Mesothelial cell of epicardium (in vitro differentiated cells): ENCODE measurements at regions not wholly inside any gene's neighbourhood (a gene's known extent, or its start where the extent isn't known, plus 50 kb on each side); places are given as distances from the start of the nearest gene placed in this dataset.
"Not testable (repeated sequence)": the region's sequence is repeated elsewhere in the genome, so short reads cannot be mapped to it uniquely, and the experiment has no call there.

Experiments
- DNase-seq, 2 experiments: peaks; one replicate each; pipeline ENCODE4 v3.0.0; 2021; ENCODE audit warnings: low spot score in 2 of 2; ENCODE audit not compliant: unreplicated experiment in 2 of 2
- H3K27ac Mint-ChIP-seq: 2 replicates; pipeline ENCODE4 v1.8.0; 2021; ENCODE audit warnings: mixed read lengths
- H3K27me3 Mint-ChIP-seq: 2 replicates; pipeline ENCODE4 v1.8.0; 2021; ENCODE audit warnings: low read depth, mixed read lengths
- H3K36me3 Mint-ChIP-seq: 2 replicates; pipeline ENCODE4 v1.8.0; 2021; ENCODE audit warnings: mixed read lengths
- H3K4me1 Mint-ChIP-seq: 2 replicates; pipeline ENCODE4 v1.8.0; 2021; ENCODE audit warnings: mixed read lengths
- H3K4me3 Mint-ChIP-seq: 2 replicates; pipeline ENCODE4 v1.8.0; 2021; ENCODE audit warnings: mild to moderate bottlenecking, moderate library complexity, mixed read lengths
- H3K9me3 Mint-ChIP-seq: 2 replicates; pipeline ENCODE4 v1.8.0; 2021; ENCODE audit warnings: mixed read lengths
- CTCF ChIP-seq: fragments of 200-600 bp; sonication (generic); IDR thresholded peaks from one replicate; pipeline ENCODE4 v1.5.0; 2021; ENCODE audit warnings: antibody characterized with exemption; ENCODE audit not compliant: unreplicated experiment

DNA sequence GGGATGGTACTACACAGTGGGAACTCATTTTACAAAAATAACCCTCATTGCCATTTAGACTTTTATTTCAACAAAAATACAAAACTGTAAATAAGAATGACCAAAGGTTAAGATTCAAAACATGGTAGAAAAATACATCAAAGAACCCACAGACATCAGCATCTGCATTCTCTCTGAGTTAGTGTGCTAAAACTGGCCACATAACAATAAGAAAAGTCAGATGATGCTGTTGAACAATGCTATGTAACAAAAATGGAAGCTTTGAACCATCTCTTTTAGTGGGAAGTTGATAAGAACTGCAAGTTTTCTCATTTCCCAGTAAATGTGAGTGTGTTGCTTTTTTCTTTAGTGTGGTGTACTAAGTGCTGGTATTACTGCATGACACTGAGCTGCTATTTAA is 888.4 kb upstream of the EPHA5 start:
- Mint-ChIP-seq H3K27ac (no peak overlapping the region), H3K4me3 (no peak overlapping the region), H3K27me3 (no peaks in the 10 kb centered on the region), H3K36me3 (no peaks in the 10 kb centered on the region), H3K4me1 (peaks cover 38% of the 10 kb centered on the region), H3K9me3 (no peaks in the 10 kb centered on the region)
- no peak for DNase-seq
- no peak for TF ChIP-seq CTCF

GRCh38 chr4:66556651-66557278 is 886.5 kb upstream of the EPHA5 start:
- peaks cover 29% of the 10 kb centered on the region for H3K4me1 Mint-ChIP-seq
- peak overlapping the region; percentile 68 for H3K27ac Mint-ChIP-seq
- no peaks in the 10 kb centered on the region for H3K27me3 Mint-ChIP-seq
- DNase-seq, result no peak
- no peak overlapping the region for H3K4me3 Mint-ChIP-seq
- H3K36me3 Mint-ChIP-seq, result peaks cover 2% of the 10 kb centered on the region
- H3K9me3 Mint-ChIP-seq, result peaks cover 12% of the 10 kb centered on the region
- TF ChIP-seq CTCF, result no peak

DNA sequence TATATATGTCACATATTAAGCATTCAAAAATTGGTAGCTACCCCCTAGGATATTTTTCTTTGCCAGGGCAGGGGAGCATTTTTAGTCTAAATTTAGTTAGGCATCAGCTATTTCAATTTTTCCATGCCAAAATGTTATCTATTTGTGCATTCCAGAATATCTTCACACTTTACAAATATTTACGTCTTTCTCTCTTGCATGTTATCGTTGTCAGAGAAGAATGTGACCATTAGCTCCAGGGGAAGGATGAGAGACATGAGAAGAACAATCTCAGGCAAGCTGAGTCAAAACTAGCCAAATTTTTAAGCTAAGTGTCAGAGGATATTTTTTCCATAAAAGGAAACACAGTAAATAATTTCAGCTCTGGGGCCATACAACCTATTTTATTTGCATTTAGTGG is 885.0 kb upstream of the EPHA5 start:
- H3K27ac Mint-ChIP-seq, result peak overlapping the region; percentile 4
- no peak for DNase-seq

GRCh38 chr4:66554826-66555225 is 884.5 kb upstream of the EPHA5 start:
- Mint-ChIP-seq H3K27me3 (no peaks in the 10 kb centered on the region), H3K9me3 (peaks cover 19% of the 10 kb centered on the region), H3K4me1 (peaks cover 29% of the 10 kb centered on the region), H3K36me3 (peaks cover 5% of the 10 kb centered on the region), H3K27ac (no peak overlapping the region), H3K4me3 (no peak overlapping the region)
- no peak for DNase-seq
- no peak for TF ChIP-seq CTCF

More for the DNA sequence above, 885.0 kb upstream of the EPHA5 start:
- H3K4me3 Mint-ChIP-seq, result no peak overlapping the region
- peaks cover 5% of the 10 kb centered on the region for H3K36me3 Mint-ChIP-seq
- TF ChIP-seq CTCF, result no peak
- H3K27me3 Mint-ChIP-seq, result no peaks in the 10 kb centered on the region
- H3K4me1 Mint-ChIP-seq, result peaks cover 29% of the 10 kb centered on the region
- H3K9me3 Mint-ChIP-seq, result peaks cover 15% of the 10 kb centered on the region

DNA sequence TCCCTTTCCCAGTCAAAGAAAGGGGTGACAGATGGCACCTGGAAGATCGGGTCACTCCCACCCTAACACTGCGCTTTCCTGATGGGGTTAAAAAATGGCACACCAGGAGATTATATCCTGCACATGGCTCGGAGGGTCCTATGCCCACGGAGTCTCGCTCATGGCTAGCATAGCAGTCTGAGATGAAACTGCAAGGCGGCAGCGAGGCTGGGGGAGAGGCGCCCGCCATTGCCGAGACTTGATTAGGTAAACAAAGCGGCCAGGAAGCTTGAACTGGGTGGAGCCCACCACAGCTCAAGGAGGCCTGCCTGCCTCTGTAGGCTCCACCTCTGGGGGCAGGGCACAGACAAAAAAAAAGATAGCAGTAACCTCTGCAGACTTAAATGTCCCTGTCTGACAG is 875.0 kb upstream of the EPHA5 start:
- not testable (repeated sequence) for H3K4me3 Mint-ChIP-seq, DNase-seq, H3K4me1 Mint-ChIP-seq, H3K36me3 Mint-ChIP-seq, H3K27me3 Mint-ChIP-seq, H3K27ac Mint-ChIP-seq
- peaks cover 20% of the 10 kb centered on the region for H3K9me3 Mint-ChIP-seq

DNA sequence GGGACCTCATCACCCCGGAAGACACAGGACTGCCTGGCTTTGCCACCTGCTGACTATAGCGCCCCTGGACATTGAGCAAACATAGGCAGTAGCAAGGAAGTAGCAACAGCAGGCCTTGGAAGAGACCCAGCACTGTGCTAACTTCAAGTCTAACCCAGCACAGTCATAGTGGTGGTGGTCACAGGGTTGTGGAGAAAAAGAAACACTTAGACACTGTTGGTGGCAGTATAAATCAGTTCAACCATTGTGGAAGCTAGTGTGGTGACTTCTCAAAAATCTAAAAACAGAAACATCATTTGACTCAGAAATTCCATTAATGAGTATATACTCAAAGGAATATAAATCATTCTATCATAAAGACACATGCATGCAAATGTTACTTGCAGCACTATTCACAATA is 874.0 kb upstream of the EPHA5 start:
- Mint-ChIP-seq H3K27ac (no peak overlapping the region), H3K27me3 (no peaks in the 10 kb centered on the region), H3K36me3 (peaks cover 6% of the 10 kb centered on the region), H3K9me3 (peaks cover 16% of the 10 kb centered on the region), H3K4me3 (no peak overlapping the region), H3K4me1 (peaks cover 3% of the 10 kb centered on the region)
- DNase-seq, result no peak
- no peak for TF ChIP-seq CTCF
